ENCODE measurements at regions not wholly inside any gene's neighbourhood (a gene's known extent, or its start where the extent isn't known, plus 50 kb on each side); places are given as distances from the start of the nearest gene placed in this dataset.

GRCh38 chr4:27308379-27308778 lies 447.7 kb downstream of the STIM2 start:
- TF ChIP-seq YY1 (IDR thresholded peaks at IDR 0.05; ENCODE audit: insufficient read depth, insufficient read length): no peak
- TF ChIP-seq SUZ12 (IDR thresholded peaks at IDR 0.05; ENCODE audit: extremely low read depth, insufficient read depth, insufficient read length): no peak
- no peak for TF ChIP-seq ZNF274 (IDR thresholded peaks at IDR 0.05; ENCODE audit: low read depth, low read length)

GRCh38 chr4:27315625-27316024 lies 455.0 kb downstream of the STIM2 start:
- DNase-seq (ENCODE audit: low read depth, low spot score): no peak
- Histone ChIP-seq H3K9ac (ENCODE audit: insufficient read length, low read depth) (no peak overlapping the region), H3K9me3 (ENCODE audit: insufficient read depth, low read length) (no peaks in the 10 kb centered on the region), H3K4me1 (ENCODE audit: insufficient read depth, insufficient read length) (peaks cover 3% of the 10 kb centered on the region), H3K27me3 (ENCODE audit: insufficient read depth, insufficient read length) (no peaks in the 10 kb centered on the region), H3K4me3 (ENCODE audit: insufficient read length, low read depth) (no peak overlapping the region), H3K36me3 (ENCODE audit: insufficient read depth, insufficient read length, low read length) (no peaks in the 10 kb centered on the region)
- no peak for TF ChIP-seq ZNF274 (IDR thresholded peaks at IDR 0.05; ENCODE audit: low read depth, low read length)
- no peak for TF ChIP-seq SUZ12 (IDR thresholded peaks at IDR 0.05; ENCODE audit: extremely low read depth, insufficient read depth, insufficient read length)
- TF ChIP-seq YY1 (IDR thresholded peaks at IDR 0.05; ENCODE audit: insufficient read depth, insufficient read length): no peak

More at GRCh38 chr4:27308379-27308778, 447.7 kb downstream of the STIM2 start:
- no peak overlapping the region for H3K4me3 ChIP-seq (ENCODE audit: insufficient read length, low read depth)
- no peaks in the 10 kb centered on the region for H3K9me3 ChIP-seq (ENCODE audit: insufficient read depth, low read length)
- H3K27me3 ChIP-seq (ENCODE audit: insufficient read depth, insufficient read length): no peaks in the 10 kb centered on the region
- H3K36me3 ChIP-seq (ENCODE audit: insufficient read depth, insufficient read length, low read length): no peaks in the 10 kb centered on the region
- no peaks in the 10 kb centered on the region for H3K4me1 ChIP-seq (ENCODE audit: insufficient read depth, insufficient read length)
- H3K9ac ChIP-seq (ENCODE audit: insufficient read length, low read depth): no peak overlapping the region
- DNase-seq (ENCODE audit: low read depth, low spot score): no peak

DNA sequence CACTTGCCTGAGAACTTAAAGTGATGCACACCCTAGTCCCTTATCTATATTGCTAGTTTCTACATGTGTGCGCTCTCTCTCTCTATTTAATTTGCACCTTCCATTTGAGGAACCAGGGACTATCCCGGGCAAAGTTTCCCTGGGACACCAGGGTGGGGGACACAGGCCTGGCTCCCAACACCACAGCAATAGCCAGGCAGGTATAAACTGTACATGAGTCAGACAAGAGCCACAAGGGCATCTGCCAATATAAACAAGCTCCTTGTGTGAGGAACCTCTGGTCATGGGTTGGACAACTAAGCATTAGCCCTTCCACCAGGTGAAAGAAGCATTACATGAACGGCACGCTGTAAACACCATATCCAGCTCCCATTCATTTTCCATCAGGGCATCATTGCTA lies 455.5 kb downstream of the STIM2 start:
- Histone ChIP-seq H3K4me3 (ENCODE audit: insufficient read length, low read depth) (no peak overlapping the region), H3K27me3 (ENCODE audit: insufficient read depth, insufficient read length) (no peaks in the 10 kb centered on the region), H3K9ac (ENCODE audit: insufficient read length, low read depth) (no peak overlapping the region), H3K36me3 (ENCODE audit: insufficient read depth, insufficient read length, low read length) (no peaks in the 10 kb centered on the region), H3K9me3 (ENCODE audit: insufficient read depth, low read length) (no peaks in the 10 kb centered on the region), H3K4me1 (ENCODE audit: insufficient read depth, insufficient read length) (peaks cover 3% of the 10 kb centered on the region)
- TF ChIP-seq ZNF274 (IDR thresholded peaks at IDR 0.05; ENCODE audit: low read depth, low read length): no peak
- TF ChIP-seq SUZ12 (IDR thresholded peaks at IDR 0.05; ENCODE audit: extremely low read depth, insufficient read depth, insufficient read length): no peak
- TF ChIP-seq YY1 (IDR thresholded peaks at IDR 0.05; ENCODE audit: insufficient read depth, insufficient read length): no peak
- no peak for DNase-seq (ENCODE audit: low read depth, low spot score)

- no peak overlapping the region for H3K9ac ChIP-seq (ENCODE audit: insufficient read length, low read depth)
- DNase-seq (ENCODE audit: low read depth, low spot score): peak; percentile 65
- H3K4me3 ChIP-seq (ENCODE audit: insufficient read length, low read depth): no peak overlapping the region
- H3K9me3 ChIP-seq (ENCODE audit: insufficient read depth, low read length): no peaks in the 10 kb centered on the region
- H3K4me1 ChIP-seq (ENCODE audit: insufficient read depth, insufficient read length): peaks cover 3% of the 10 kb centered on the region
- H3K27me3 ChIP-seq (ENCODE audit: insufficient read depth, insufficient read length): no peaks in the 10 kb centered on the region
- no peak for TF ChIP-seq YY1 (IDR thresholded peaks at IDR 0.05; ENCODE audit: insufficient read depth, insufficient read length)
- no peak for TF ChIP-seq SUZ12 (IDR thresholded peaks at IDR 0.05; ENCODE audit: extremely low read depth, insufficient read depth, insufficient read length)
- TF ChIP-seq ZNF274 (IDR thresholded peaks at IDR 0.05; ENCODE audit: low read depth, low read length): no peak
- no peaks in the 10 kb centered on the region for H3K36me3 ChIP-seq (ENCODE audit: insufficient read depth, insufficient read length, low read length)
These were observed 458.1 kb downstream of the STIM2 start for GRCh38 chr4:27318740-27319139.

GRCh38 chr4:27326991-27327390 lies 466.4 kb downstream of the STIM2 start:
- Histone ChIP-seq H3K4me3 (ENCODE audit: insufficient read length, low read depth) (no peak overlapping the region), H3K9ac (ENCODE audit: insufficient read length, low read depth) (no peak overlapping the region), H3K9me3 (ENCODE audit: insufficient read depth, low read length) (no peaks in the 10 kb centered on the region), H3K36me3 (ENCODE audit: insufficient read depth, insufficient read length, low read length) (no peaks in the 10 kb centered on the region), H3K4me1 (ENCODE audit: insufficient read depth, insufficient read length) (no peaks in the 10 kb centered on the region), H3K27me3 (ENCODE audit: insufficient read depth, insufficient read length) (no peaks in the 10 kb centered on the region)
- DNase-seq (ENCODE audit: low read depth, low spot score): no peak
- TF ChIP-seq ZNF274 (IDR thresholded peaks at IDR 0.05; ENCODE audit: low read depth, low read length) (no peak), SUZ12 (IDR thresholded peaks at IDR 0.05; ENCODE audit: extremely low read depth, insufficient read depth, insufficient read length) (no peak), YY1 (IDR thresholded peaks at IDR 0.05; ENCODE audit: insufficient read depth, insufficient read length) (no peak)

- no peak for TF ChIP-seq SUZ12 (IDR thresholded peaks at IDR 0.05; ENCODE audit: extremely low read depth, insufficient read depth, insufficient read length)
- no peak for TF ChIP-seq YY1 (IDR thresholded peaks at IDR 0.05; ENCODE audit: insufficient read depth, insufficient read length)
- TF ChIP-seq ZNF274 (IDR thresholded peaks at IDR 0.05; ENCODE audit: low read depth, low read length): no peak
- DNase-seq (ENCODE audit: low read depth, low spot score): no peak
- no peaks in the 10 kb centered on the region for H3K9me3 ChIP-seq (ENCODE audit: insufficient read depth, low read length)
These were observed 467.0 kb downstream of the STIM2 start for GRCh38 chr4:27327421-27328181.

GRCh38 chr4:27338530-27338929 lies 477.9 kb downstream of the STIM2 start:
- Histone ChIP-seq H3K4me1 (ENCODE audit: insufficient read depth, insufficient read length) (no peaks in the 10 kb centered on the region), H3K9me3 (ENCODE audit: insufficient read depth, low read length) (no peaks in the 10 kb centered on the region), H3K27me3 (ENCODE audit: insufficient read depth, insufficient read length) (no peaks in the 10 kb centered on the region), H3K4me3 (ENCODE audit: insufficient read length, low read depth) (no peak overlapping the region), H3K9ac (ENCODE audit: insufficient read length, low read depth) (no peak overlapping the region), H3K36me3 (ENCODE audit: insufficient read depth, insufficient read length, low read length) (no peaks in the 10 kb centered on the region)
- DNase-seq (ENCODE audit: low read depth, low spot score): no peak
- TF ChIP-seq ZNF274 (IDR thresholded peaks at IDR 0.05; ENCODE audit: low read depth, low read length) (no peak), YY1 (IDR thresholded peaks at IDR 0.05; ENCODE audit: insufficient read depth, insufficient read length) (no peak), SUZ12 (IDR thresholded peaks at IDR 0.05; ENCODE audit: extremely low read depth, insufficient read depth, insufficient read length) (no peak)

More at GRCh38 chr4:27327421-27328181, 467.0 kb downstream of the STIM2 start:
- no peak overlapping the region for H3K9ac ChIP-seq (ENCODE audit: insufficient read length, low read depth)
- no peaks in the 10 kb centered on the region for H3K36me3 ChIP-seq (ENCODE audit: insufficient read depth, insufficient read length, low read length)
- no peaks in the 10 kb centered on the region for H3K27me3 ChIP-seq (ENCODE audit: insufficient read depth, insufficient read length)
- no peak overlapping the region for H3K4me3 ChIP-seq (ENCODE audit: insufficient read length, low read depth)
- H3K4me1 ChIP-seq (ENCODE audit: insufficient read depth, insufficient read length): no peaks in the 10 kb centered on the region

Data from NT2/D1 (cell line).